HG02571 (cell line): ENCODE measurements at regions not wholly inside any gene's neighbourhood (a gene's known extent, or its start where the extent isn't known, plus 50 kb on each side); places are given as distances from the start of the nearest gene placed in this dataset.
"Not testable (repeated sequence)": the region's sequence is repeated elsewhere in the genome, so short reads cannot be mapped to it uniquely, and the experiment has no call there.

Source experiments
- ATAC-seq: cut with Tn5 transposase; IDR thresholded peaks from one replicate; pipeline ENCODE4 v1.9.1; 2021; ENCODE audit warnings: mild to moderate bottlenecking, moderate library complexity; ENCODE audit not compliant: unreplicated experiment

DNA sequence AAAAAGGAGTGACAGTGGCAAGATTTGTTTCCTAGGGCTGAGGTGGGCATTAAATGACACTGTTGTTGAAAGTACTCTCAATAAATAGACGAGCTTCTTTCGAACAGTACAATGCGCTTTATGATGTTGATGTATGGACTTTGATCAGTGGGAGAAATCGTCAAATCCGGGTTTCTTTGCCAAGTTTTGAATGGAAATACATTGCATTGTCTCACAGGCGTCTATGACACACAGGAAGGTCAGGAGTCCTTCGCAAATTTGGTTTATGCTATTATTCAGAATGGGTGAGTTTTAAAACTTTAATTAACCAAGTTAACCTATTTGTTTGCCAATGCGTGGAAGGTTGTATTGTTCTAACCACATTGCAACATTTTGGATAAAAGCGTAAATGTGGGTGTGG is 547.3 kb upstream of the SLC35B3 start:
- ATAC-seq: no peak

DNA sequence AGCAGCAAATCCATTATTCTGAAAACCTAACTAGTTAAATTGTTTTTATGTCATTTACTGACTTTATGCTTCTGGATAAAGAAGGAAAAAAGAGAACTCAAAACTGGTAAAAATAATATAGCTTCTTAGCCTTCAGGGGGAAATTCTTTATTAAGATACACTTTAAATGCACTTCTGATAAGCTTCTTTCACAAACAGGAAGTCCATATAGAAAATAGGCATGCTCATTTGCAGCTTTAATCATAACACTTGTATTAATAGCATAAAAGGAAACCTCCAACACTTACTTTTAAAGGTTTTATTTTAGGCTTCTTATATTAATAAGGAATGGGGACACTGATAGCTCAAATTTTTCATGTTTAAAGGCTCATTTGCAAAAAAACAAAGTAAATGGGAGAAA is 538.0 kb upstream of the SLC35B3 start:
- ATAC-seq: no peak

DNA sequence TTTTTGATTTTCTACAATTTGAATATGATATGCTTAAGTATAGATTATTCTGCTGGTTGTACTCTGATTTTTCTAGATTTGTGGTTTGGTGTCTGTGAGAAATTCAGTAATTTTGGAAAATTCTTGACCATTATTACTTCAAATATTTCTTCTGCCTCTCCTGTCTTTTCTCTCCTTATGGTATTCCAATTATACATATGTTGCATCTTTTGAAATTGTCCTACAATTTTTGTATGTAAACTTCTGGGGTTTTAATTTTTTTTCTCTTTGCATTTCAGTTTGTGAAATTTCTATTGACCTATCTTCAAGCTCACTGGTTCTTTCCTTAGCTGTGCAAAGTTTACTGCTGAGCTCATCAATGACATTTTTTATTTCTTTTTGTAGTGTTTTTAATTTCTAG is 534.4 kb upstream of the SLC35B3 start:
- no peak for ATAC-seq

DNA sequence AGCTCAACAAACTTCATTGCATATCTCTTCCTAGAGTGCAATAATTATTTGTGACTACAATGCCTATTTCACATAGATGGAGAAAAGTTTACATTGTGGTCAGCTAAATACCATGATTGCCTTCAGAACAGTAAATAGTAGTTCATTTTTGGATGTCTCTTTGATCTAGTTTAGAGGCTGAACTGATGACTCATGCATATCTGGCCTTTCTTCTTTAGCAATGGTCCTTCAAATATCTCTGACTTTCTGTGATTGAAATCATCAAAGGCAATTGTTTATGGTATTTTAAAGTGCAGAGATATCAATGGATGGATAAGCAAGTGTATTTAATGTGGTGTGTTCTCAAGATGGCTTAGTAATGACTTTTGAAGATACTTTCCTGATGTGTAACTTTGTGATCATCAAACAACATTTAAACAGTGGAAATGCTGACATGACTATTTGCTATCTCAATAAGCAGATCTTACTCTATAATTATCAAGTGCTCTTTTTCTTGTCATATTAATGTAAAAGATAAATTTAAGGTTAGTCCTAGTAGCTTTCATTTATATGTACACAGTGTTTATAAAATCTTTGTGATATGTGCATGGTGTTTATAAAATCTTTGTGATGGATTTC is 523.7 kb upstream of the SLC35B3 start:
- no peak for ATAC-seq

DNA sequence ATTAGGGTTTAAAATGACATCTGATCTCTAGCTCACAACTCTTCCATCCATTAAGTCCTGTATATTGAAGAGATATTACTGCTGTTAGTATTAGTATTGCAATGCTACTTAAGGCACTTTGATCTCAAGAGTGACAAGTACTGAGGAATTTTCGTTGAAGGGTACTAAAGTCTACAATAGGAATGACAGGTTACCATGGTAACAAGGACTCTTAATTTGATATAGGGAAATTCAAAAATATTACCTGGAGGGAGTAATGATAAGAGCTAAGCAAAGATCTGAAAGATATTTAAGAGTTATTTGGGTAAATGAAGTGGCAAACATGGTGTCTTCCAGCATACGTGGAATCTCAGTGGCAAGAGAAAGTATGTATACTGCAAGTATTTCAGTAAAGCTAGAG is 518.0 kb upstream of the SLC35B3 start:
- ATAC-seq: no peak

DNA sequence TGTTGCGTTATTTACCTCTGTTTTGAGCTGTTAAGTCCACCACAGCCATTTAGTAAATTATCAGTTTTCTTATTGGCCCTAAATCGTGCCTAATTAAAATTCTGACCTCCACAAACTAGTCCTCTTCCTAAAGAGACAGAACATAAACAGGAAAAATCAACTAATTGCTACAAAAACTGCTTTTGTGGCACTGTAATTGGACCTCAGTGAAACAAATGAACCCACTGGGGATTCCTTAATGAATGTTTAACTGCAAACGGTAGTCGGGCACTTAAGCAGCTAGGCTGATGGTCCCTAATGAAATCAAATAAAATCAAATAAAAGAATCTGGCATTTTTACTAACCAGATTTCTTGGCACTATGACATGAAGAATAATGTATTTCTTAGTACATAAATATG is 513.4 kb upstream of the SLC35B3 start:
- ATAC-seq: no peak

DNA sequence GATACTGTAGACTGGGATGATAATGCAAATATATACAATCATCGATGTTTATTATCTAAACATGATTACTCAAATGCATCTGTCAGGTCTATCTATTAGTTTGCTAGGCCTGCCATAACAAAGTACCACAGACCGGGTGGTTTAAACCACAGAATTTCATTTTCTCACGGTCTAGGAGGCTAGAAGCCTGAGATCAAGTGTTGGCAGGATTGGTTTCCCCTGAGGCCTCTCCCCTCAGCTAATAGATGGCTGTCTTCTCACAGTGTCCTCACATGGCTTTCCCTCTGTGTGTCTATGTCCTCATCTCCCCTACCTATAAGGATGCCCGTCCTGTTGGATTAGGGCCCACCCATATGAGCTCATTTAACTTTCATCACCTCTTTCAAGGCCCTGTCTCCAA is 512.6 kb upstream of the SLC35B3 start:
- no peak for ATAC-seq

DNA sequence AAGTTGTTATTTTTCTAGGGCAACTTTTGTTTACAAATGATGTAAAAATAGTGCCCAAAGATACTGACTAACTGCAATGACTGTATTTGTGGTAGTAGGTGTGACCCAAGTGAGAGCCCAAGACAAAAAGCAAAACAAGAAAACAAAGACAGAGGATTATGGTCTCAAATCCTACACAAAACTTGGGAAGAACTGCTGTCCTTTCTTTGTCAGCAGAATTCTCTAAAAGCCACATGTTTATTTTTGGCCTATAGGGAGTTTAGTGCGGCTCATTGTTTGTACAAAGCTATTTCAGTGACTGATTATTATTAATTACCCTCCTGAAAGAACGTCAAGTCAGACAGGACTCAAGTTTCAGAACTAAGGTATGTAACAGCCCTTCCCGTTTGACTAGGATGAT is 509.2 kb upstream of the SLC35B3 start:
- no peak for ATAC-seq

DNA sequence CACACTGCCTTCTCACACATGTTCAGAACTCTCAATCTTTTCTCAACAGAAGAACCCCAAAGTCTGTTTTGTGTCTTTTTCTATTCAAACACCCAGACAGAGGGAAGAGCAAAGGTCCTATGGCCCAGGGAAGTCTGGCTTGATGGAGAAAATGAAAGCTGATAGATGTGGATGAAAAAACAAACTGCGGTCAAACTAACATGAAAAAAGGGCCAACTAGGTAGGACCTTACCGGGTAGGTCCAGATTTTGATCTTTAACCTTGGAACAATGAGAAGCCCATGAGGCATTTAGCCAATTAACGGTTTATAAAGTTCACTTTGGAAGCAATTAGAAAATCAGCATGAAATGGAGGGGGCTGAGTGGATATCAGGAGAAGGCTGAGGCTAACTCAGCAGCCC is 507.7 kb upstream of the SLC35B3 start:
- ATAC-seq: no peak

DNA sequence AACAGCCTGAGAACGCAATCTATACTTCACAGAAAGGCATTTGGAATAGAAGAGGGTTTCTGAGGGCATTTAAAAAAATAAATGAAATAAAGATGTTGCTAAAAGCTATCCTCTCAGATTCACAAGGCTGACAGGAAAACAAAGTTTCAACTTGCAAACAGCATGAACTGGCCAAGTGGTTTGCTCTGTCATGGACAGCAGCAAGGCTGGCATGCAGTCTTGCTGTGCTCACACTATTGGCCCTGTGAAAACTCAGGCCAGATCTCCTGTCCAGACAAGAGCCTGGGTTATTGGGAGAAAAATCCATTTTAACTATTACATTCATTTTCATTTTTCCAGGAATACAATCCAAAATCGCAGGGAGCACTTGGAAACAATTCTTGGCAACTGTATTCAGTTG is 506.2 kb upstream of the SLC35B3 start:
- ATAC-seq: no peak

DNA sequence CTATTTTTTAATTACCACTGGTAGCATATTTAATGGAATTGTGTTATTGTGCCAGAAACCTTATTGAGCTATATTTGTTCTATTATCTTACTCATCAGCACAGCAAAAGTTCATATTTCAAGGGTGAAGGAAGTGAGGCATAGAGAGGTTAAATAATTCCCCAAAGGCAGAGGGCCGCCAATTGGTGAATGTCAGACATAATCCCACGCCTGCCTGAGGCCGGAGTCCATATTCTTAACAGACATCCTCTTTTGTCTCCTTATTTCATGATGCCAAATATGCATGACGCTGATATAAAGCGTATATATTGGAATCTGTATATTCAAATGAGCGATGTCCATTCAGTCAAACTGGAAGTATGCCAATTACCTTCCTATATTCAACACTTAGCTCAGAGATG is 505.0 kb upstream of the SLC35B3 start:
- no peak for ATAC-seq

DNA sequence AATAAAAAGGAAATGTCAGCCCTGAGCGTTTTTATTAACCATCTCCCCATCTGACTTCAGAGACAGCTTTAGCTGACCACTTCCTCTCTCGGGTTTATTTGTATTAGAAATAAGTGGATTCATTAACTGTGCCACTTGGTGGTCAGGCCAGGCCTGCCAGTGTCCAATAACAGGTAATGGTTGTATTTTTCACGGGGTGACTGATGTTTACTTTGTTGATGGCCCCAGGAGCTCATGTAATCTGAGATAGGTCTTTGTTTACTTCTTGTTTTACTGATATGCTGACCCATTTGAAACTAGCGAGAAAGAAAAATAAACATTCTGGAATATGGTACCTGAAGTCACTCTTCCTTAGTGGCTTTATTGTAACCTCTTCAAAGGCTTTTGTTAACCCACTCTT is 504.3 kb upstream of the SLC35B3 start:
- no peak for ATAC-seq

DNA sequence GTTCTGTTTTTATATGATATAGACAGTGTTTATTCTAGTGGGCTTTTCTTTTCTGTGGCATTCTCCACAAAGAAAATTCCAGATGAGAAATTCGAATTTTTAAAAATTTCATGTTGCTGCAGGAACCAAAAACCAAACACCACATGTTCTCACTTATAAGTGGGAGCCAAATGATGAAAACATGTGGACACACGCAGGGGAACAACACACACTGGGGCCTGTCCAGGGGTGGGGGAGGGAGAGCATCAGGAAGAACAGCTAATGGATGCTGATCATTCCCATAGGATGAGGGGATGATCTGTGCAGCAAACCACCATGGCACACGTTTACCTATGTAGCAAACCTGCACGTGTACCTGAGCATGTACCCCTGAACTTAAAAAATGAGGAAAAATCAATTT is 499.0 kb upstream of the SLC35B3 start:
- no peak for ATAC-seq

DNA sequence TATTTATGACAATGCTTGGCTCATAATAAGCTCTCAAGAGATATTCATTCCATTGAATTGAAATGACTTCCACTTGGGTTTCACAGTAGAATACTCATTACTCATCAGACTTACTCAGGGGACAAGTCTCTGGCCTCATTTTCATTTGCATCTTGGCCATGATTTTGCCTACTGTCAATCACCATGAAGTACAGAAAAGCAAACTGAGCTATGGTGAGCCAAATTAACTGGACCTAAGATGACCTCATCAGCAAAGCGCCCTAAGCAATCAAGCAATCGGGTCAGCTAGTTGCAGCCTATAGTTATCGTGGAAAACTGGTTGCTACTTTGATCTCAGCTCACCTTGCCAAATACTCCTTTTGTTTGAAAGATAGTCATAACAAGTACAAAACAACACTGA is 494.7 kb upstream of the SLC35B3 start:
- no peak for ATAC-seq

DNA sequence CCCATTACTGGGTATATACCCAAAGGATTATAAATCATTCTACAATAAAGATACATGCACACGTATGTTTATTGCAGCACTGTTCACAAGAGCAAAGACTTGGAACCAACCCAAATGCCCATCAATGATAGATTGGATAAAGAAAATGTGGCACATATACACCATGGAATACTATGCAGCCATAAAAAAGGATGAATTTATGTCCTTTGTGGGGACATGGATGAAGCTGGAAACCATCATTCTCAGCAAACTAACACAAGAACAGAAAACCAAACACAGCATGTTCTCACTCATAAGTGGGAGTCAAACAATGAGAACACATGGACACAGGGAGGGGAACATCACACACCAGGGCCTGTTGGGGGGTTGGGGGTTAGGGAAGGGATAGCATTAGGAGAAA is 484.9 kb upstream of the SLC35B3 start:
- not testable (repeated sequence) for ATAC-seq

DNA sequence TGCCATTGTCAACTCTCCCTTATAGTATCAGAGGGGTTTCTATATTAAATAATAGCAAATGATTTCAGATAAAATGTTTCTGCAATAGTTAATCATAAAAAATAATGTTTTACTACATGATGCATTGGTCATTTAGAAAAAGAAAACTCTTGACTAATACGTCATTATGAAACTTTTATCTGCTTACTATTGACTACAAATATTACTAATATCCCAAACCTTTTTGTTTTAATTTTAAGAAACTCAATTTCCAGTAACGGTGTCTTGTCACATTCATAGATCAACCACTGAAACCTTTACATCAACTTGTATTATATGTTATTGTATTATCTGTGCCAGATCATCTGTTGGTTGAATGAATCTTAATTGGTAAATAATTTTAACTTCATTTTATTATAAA is 482.9 kb upstream of the SLC35B3 start:
- ATAC-seq: no peak

DNA sequence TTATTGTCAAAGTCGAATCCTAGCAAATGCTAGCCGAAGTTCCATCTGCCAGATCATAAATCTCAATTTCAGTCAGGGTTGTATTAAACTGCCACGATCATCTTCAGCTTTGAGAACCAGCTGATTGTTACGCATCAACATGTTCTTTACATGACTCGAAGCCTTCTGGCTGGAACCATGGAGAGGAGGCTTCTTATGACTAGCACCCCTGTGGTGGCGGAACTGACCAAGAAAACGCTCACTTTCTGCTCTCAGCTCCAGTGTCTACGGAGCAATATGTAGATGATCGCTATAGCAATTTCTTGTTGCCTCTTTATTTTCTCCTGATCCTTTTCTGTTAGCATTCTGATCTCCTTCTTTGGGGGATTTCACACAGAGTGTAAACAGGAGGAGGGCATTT is 479.4 kb upstream of the SLC35B3 start:
- ATAC-seq: no peak

DNA sequence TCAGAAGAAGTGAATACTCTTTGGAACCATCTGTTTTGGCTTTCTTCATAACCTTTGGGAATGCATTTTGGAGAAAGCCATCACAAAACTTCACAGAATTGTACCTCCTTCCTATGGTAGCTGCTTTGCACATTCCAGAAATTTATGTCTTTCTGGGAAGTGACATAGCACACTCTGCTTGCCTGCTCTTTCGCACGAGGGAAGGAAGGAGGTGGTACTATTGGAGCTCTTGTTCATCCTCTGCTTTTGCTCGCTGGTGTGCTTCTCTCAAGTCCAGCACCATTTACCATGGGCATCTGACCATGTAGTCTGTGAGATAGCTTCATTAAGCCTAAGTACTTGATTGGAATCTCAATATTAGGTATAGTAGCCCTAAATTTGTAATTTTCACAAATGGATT is 473.3 kb upstream of the SLC35B3 start:
- ATAC-seq: no peak

DNA sequence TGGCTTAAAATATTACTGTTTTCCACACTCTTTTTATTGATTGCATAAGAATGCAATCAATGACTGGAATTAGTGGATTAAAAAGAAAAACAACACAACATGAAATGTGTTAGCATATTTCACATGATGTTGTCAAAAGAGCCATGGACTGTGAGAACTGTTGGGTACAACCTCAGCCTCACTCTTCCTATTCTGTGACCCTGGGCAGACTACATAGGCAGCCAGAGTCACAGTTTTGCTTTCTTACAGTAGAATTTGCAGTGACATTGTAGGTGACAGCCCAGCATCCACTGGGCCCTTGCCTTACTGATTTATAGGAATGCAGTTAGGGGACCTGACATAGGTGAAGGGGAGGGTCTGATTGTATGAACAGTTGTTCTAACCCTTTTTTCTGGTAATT is 471.4 kb upstream of the SLC35B3 start:
- no peak for ATAC-seq

DNA sequence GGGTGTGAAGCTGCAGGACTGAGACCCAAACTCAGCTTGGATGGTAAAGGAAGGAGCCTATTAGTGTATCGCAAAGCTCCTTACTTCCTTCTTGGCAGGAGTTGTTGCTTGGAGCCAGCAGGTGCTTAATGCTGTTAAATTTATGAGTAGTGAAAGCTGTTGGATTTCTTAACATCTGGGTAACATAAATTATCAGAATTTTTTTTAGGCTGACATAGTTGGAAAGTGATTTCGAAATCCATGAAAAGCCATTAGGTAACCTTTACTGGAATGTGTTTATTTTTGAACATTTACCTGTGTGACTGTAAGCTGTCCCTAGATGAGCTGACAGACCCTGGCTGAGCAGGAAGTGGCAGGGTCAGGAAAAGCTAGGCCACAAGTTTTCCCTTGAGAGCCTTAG is 470.4 kb upstream of the SLC35B3 start:
- ATAC-seq: no peak

DNA sequence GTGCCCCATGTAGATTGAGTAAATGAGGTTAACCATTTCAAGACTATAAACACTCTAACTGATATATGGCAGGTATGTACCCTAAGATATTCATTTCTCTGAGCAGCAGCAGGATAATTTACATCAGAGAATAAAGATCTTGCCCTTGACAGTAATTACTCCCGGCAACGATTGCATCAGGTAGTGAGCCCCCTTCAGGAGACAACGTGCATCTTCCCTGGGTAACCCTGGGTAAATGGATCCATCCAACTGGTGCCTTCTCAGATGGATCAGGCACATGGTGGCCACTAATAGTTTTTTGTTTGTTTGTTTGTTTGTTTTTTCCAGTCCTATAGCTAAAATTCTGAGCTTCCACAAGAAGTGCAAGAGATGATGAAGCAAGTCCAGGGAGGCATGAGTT is 469.4 kb upstream of the SLC35B3 start:
- ATAC-seq: no peak

DNA sequence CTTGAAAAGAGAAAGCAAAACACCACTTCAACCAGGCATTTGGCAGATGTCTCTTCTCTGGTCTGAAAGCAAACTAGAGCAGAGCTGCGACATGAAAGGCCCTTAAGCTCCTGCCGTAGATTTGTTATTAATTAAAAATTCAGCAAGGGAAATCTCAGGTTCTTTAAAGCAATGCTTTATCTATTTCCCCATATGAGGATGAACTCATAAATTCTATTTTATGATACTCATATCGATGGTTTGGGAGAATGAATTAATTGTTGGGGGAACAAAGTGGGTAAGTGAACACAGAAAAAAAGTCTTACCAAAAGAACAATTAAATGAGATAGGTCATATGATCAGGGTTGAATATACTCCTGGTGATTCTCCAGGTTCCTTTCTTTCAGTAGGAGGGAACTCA is 464.7 kb upstream of the SLC35B3 start:
- no peak for ATAC-seq

DNA sequence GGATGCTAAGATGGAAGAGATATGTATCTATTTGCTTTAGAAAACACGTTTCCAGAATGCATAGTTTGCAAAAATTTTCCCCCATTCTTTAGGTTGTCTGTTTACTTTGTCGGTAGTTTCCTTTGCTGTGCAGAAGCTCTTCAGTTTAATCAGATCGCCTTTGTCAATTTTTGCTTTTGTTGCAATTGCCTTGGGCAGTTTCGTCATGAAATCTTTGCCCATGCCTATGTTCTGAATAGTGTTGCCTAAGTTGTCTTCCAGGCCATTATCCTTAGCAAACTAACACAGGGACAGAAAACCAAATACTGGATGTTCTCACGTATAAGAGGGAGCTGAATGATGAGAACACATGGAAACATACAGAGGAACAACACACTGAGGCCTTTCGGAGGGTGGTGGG is 454.2 kb upstream of the SLC35B3 start:
- ATAC-seq: no peak

DNA sequence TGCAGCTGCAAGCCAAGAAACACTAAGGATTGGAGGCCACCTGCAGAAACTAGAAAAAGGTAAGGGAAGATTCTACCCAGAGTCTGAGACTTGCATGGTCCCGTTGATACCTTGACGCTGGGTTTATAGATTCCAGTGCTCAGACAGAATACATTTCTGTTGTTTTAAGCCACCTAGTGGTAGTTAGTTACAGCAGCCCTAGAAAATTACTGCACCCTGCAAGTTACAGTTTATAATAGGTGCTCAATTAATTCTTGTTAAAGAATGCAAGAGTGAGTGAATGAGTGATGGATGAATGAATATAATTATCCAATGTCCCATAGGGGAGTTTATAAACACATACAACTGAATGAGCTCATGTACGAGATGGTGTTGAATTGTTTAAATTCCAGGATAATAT is 453.1 kb upstream of the SLC35B3 start:
- ATAC-seq: no peak
